WTC11 (cell line): ENCODE measurements at regions not wholly inside any gene's neighbourhood (a gene's known extent, or its start where the extent isn't known, plus 50 kb on each side); places are given as distances from the start of the nearest gene placed in this dataset.
"Not testable (repeated sequence)": the region's sequence is repeated elsewhere in the genome, so short reads cannot be mapped to it uniquely, and the experiment has no call there.

Experiments
- ATAC-seq: fragments of 200-7000 bp; cut with Tn5 transposase; 2 replicates; pipeline ENCODE4 v1.10.0; 2021; ENCODE audit warnings: mild to moderate bottlenecking, moderate library complexity
- CTCF ChIA-PET: fragments of 300-600 bp; sonication (Branson Sonifier 250); formaldehyde crosslinking; loops from one replicate; lab custom pipeline; 2021; ENCODE audit warnings: antibody characterized with exemption; lab: Charles Lee
- POLR2A ChIA-PET: fragments of 350-600 bp; sonication (Branson Sonifier 250); formaldehyde crosslinking; loops from one replicate; lab custom pipeline; 2021; ENCODE audit warnings: antibody characterized with exemption; lab: Charles Lee
- DNase-seq: peaks from one replicate; pipeline ENCODE4 v3.0.0; 2021; ENCODE audit warnings: low spot score
- H3K27ac Mint-ChIP-seq: 2 replicates; pipeline ENCODE4 v1.8.0; 2021; ENCODE audit warnings: mixed read lengths
- H3K27me3 Mint-ChIP-seq: 2 replicates; pipeline ENCODE4 v1.8.0; 2021; ENCODE audit warnings: low read depth, mild to moderate bottlenecking, moderate library complexity, mixed read lengths
- H3K36me3 Mint-ChIP-seq: 2 replicates; pipeline ENCODE4 v1.8.0; 2021; ENCODE audit warnings: mixed read lengths
- H3K4me1 Mint-ChIP-seq: 2 replicates; pipeline ENCODE4 v1.8.0; 2022; ENCODE audit warnings: mixed read lengths
- H3K4me3 Mint-ChIP-seq: 2 replicates; pipeline ENCODE4 v1.8.0; 2021; ENCODE audit warnings: mild to moderate bottlenecking, moderate library complexity, mixed read lengths
- H3K9me3 Mint-ChIP-seq: 2 replicates; pipeline ENCODE4 v1.8.0; 2021; ENCODE audit warnings: mixed read lengths
- KAT7 ChIP-seq: sonication (generic); formaldehyde crosslinking; IDR thresholded peaks from 2 replicates; pipeline ENCODE4 v1.8.1; 2023; ENCODE audit warnings: missing genetic modification reagents, mild to moderate bottlenecking, borderline replicate concordance
- TEAD4 ChIP-seq: sonication (generic); formaldehyde crosslinking; IDR thresholded peaks from 2 replicates; pipeline ENCODE4 v1.8.0; 2022; ENCODE audit warnings: mild to moderate bottlenecking, missing genetic modification reagents
- ZNF671 ChIP-seq: fragments of 250-450 bp; sonication (Bioruptor Pico); IDR thresholded peaks from 2 replicates; pipeline ENCODE4 v1.8.0; 2021; ENCODE audit warnings: mild to moderate bottlenecking
- TF ChIP-seq, protein P1 (sequence below): sonication (generic); formaldehyde crosslinking; IDR thresholded peaks from 2 replicates; pipeline ENCODE4 v1.8.1; 2022; ENCODE audit warnings: missing genetic modification reagents, borderline replicate concordance
- TF ChIP-seq, protein P2 (sequence below): sonication (generic); formaldehyde crosslinking; conservative IDR thresholded peaks from 2 replicates; pipeline ENCODE4 v1.8.1; 2022; ENCODE audit warnings: mild to moderate bottlenecking, missing genetic modification reagents
- TF ChIP-seq, protein P3 (sequence below): fragments of 250-450 bp; sonication (Bioruptor Pico); IDR thresholded peaks from 2 replicates; pipeline ENCODE4 v1.9.0; 2021; ENCODE audit warnings: mild to moderate bottlenecking, borderline replicate concordance
- TF ChIP-seq, protein P4 (sequence below): sonication (generic); formaldehyde crosslinking; IDR thresholded peaks from 2 replicates; pipeline ENCODE4 v1.8.1; 2023; ENCODE audit warnings: mild to moderate bottlenecking, missing genetic modification reagents, borderline replicate concordance
- TF ChIP-seq, protein P5 (sequence below): fragments of 250-450 bp; sonication (Bioruptor Pico); IDR thresholded peaks from 2 replicates; pipeline ENCODE4 v1.8.0; 2021; ENCODE audit warnings: mild to moderate bottlenecking
- TF ChIP-seq, protein P6 (sequence below): sonication (generic); formaldehyde crosslinking; IDR thresholded peaks from 2 replicates; pipeline ENCODE4 v1.8.0; 2023; ENCODE audit warnings: mild to moderate bottlenecking, missing genetic modification reagents
- TF ChIP-seq, protein P7 (sequence below): sonication (generic); formaldehyde crosslinking; IDR thresholded peaks from 2 replicates; pipeline ENCODE4 v1.8.0; 2022; ENCODE audit warnings: mild to moderate bottlenecking, missing genetic modification reagents

DNA sequence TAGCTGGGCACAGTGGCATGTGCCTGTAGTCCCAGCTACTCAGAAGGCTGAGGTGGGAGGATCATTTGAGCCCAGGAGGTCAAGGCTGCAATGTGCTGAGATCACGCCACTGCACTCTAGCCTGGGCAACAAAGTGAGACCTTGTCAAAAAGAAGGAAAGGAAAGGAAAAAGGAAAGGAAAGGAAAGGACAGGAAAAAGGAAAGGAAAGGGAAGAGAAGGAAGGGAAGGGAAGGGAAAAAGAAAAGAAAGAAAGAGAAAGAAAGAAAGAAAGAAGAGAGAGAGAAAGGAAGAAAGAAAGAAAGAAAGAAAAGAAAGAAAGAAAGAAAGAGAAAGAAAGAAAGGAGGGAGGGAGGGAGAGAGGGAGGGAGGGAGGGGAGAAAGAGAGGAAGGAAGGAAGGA lies 155.0 kb downstream of the SOD2 start:
- TF ChIP-seq, protein P1, sequence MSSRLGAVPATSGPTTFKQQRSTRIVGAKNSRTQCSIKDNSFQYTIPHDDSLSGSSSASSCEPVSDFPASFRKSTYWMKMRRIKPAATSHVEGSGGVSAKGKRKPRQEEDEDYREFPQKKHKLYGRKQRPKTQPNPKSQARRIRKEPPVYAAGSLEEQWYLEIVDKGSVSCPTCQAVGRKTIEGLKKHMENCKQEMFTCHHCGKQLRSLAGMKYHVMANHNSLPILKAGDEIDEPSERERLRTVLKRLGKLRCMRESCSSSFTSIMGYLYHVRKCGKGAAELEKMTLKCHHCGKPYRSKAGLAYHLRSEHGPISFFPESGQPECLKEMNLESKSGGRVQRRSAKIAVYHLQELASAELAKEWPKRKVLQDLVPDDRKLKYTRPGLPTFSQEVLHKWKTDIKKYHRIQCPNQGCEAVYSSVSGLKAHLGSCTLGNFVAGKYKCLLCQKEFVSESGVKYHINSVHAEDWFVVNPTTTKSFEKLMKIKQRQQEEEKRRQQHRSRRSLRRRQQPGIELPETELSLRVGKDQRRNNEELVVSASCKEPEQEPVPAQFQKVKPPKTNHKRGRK = 0 out of 2 replicates have a peak, but pooled peaks have one; percentile 56
- H3K36me3 Mint-ChIP-seq, DNase-seq, H3K4me3 Mint-ChIP-seq, ATAC-seq, H3K4me1 Mint-ChIP-seq, H3K9me3 Mint-ChIP-seq, H3K27ac Mint-ChIP-seq, POLR2A ChIA-PET: not testable (repeated sequence)
- peaks cover 12% of the 10 kb centered on the region for H3K27me3 Mint-ChIP-seq
- CTCF ChIA-PET = interaction anchor here (0.9 kb wide), 1 partner anchor 10 kb away, joined by 3 read pairs; no protein-coding TSS in a partner anchor

DNA sequence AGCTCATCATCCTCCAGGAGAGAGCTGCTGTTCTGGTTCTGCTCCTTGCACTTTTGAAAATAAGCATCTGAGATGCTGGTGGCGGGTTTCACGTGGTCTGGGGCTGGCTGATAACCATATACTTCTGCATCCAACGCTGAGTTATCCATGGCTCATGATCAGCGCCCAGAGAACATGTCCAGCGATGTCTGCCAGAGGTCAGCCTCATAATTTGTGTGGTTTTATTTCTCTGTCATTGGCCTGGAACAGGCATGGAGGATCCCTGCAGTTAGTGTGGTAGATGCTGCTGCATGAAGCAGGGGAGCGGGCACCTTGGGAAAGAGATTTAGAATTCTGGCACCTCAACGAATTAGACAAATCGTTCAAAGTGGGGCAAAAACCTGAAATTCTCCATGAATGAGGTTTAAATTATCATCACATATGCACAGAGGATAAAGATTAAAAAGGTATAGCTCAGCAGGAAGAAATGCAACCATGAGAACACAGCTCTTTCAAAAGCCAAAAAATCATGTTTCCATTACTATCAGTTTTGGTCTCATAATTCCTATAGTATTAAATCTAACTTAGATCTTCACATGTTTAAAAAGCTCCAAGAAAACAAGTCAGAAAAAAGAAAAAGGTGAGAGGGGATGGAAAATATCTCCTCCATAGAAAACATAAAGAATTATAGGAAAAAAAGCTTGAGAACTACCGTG lies 157.2 kb downstream of the SOD2 start:
- POLR2A ChIA-PET = no interaction called here
- DNase-seq = no peak
- Mint-ChIP-seq H3K4me1 (peaks cover 10% of the 10 kb centered on the region), H3K4me3 (no peak overlapping the region), H3K36me3 (no peaks in the 10 kb centered on the region), H3K27ac (no peak overlapping the region), H3K9me3 (peaks cover 5% of the 10 kb centered on the region; the same call in 1 of the 2 replicates), H3K27me3 (peaks cover 8% of the 10 kb centered on the region)
- no peak for TF ChIP-seq ZNF671 (CRISPR knock-in tag)
- TF ChIP-seq TEAD4 (CRISPR knock-in tag) = no peak
- TF ChIP-seq, protein P2, sequence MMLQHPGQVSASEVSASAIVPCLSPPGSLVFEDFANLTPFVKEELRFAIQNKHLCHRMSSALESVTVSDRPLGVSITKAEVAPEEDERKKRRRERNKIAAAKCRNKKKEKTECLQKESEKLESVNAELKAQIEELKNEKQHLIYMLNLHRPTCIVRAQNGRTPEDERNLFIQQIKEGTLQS (CRISPR knock-in tag) = no peak
- TF ChIP-seq, protein P3, sequence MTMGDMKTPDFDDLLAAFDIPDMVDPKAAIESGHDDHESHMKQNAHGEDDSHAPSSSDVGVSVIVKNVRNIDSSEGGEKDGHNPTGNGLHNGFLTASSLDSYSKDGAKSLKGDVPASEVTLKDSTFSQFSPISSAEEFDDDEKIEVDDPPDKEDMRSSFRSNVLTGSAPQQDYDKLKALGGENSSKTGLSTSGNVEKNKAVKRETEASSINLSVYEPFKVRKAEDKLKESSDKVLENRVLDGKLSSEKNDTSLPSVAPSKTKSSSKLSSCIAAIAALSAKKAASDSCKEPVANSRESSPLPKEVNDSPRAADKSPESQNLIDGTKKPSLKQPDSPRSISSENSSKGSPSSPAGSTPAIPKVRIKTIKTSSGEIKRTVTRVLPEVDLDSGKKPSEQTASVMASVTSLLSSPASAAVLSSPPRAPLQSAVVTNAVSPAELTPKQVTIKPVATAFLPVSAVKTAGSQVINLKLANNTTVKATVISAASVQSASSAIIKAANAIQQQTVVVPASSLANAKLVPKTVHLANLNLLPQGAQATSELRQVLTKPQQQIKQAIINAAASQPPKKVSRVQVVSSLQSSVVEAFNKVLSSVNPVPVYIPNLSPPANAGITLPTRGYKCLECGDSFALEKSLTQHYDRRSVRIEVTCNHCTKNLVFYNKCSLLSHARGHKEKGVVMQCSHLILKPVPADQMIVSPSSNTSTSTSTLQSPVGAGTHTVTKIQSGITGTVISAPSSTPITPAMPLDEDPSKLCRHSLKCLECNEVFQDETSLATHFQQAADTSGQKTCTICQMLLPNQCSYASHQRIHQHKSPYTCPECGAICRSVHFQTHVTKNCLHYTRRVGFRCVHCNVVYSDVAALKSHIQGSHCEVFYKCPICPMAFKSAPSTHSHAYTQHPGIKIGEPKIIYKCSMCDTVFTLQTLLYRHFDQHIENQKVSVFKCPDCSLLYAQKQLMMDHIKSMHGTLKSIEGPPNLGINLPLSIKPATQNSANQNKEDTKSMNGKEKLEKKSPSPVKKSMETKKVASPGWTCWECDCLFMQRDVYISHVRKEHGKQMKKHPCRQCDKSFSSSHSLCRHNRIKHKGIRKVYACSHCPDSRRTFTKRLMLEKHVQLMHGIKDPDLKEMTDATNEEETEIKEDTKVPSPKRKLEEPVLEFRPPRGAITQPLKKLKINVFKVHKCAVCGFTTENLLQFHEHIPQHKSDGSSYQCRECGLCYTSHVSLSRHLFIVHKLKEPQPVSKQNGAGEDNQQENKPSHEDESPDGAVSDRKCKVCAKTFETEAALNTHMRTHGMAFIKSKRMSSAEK (CRISPR knock-in tag) = no peak
- TF ChIP-seq, protein P4, sequence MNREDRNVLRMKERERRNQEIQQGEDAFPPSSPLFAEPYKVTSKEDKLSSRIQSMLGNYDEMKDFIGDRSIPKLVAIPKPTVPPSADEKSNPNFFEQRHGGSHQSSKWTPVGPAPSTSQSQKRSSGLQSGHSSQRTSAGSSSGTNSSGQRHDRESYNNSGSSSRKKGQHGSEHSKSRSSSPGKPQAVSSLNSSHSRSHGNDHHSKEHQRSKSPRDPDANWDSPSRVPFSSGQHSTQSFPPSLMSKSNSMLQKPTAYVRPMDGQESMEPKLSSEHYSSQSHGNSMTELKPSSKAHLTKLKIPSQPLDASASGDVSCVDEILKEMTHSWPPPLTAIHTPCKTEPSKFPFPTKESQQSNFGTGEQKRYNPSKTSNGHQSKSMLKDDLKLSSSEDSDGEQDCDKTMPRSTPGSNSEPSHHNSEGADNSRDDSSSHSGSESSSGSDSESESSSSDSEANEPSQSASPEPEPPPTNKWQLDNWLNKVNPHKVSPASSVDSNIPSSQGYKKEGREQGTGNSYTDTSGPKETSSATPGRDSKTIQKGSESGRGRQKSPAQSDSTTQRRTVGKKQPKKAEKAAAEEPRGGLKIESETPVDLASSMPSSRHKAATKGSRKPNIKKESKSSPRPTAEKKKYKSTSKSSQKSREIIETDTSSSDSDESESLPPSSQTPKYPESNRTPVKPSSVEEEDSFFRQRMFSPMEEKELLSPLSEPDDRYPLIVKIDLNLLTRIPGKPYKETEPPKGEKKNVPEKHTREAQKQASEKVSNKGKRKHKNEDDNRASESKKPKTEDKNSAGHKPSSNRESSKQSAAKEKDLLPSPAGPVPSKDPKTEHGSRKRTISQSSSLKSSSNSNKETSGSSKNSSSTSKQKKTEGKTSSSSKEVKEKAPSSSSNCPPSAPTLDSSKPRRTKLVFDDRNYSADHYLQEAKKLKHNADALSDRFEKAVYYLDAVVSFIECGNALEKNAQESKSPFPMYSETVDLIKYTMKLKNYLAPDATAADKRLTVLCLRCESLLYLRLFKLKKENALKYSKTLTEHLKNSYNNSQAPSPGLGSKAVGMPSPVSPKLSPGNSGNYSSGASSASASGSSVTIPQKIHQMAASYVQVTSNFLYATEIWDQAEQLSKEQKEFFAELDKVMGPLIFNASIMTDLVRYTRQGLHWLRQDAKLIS = no peak
- TF ChIP-seq, protein P5, sequence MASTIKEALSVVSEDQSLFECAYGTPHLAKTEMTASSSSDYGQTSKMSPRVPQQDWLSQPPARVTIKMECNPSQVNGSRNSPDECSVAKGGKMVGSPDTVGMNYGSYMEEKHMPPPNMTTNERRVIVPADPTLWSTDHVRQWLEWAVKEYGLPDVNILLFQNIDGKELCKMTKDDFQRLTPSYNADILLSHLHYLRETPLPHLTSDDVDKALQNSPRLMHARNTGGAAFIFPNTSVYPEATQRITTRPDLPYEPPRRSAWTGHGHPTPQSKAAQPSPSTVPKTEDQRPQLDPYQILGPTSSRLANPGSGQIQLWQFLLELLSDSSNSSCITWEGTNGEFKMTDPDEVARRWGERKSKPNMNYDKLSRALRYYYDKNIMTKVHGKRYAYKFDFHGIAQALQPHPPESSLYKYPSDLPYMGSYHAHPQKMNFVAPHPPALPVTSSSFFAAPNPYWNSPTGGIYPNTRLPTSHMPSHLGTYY (CRISPR knock-in tag) = no peak
- CTCF ChIA-PET = interaction anchor here (0.7 to 1.1 kb wide), 2 partner anchors 98 to 318 kb away, joined by 3 to 6 read pairs; no protein-coding TSS in a partner anchor
- no peak for ATAC-seq

DNA sequence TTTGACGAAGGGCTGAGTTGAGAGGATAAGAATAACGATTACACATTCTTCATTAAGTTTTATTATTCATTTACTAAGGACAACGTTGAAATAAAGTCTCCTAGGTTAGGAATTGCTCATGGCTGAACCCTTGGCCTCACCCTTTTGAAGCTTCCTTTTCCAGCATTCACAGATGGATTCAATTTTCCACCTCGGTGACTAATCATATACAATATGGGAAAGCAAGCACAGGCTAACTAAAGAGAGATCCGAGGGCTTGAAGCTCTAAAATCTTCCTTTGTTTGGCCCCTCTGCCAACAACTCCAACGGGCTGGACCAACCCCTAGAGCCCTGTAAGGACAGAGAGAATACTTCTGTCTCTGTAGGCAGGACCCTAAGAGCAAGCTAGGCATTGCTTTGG lies 159.5 kb downstream of the SOD2 start:
- Mint-ChIP-seq H3K4me3 (no peak overlapping the region), H3K27ac (no peak overlapping the region), H3K36me3 (no peaks in the 10 kb centered on the region), H3K27me3 (peaks cover 6% of the 10 kb centered on the region), H3K9me3 (no peaks in the 10 kb centered on the region)
- DNase-seq = no peak
- POLR2A ChIA-PET = no interaction called here
- ATAC-seq = no peak
- CTCF ChIA-PET = interaction anchor here (1.4 kb wide), 1 partner anchor 316 kb away, joined by 3 read pairs; no protein-coding TSS in a partner anchor
- TF ChIP-seq, protein P6, sequence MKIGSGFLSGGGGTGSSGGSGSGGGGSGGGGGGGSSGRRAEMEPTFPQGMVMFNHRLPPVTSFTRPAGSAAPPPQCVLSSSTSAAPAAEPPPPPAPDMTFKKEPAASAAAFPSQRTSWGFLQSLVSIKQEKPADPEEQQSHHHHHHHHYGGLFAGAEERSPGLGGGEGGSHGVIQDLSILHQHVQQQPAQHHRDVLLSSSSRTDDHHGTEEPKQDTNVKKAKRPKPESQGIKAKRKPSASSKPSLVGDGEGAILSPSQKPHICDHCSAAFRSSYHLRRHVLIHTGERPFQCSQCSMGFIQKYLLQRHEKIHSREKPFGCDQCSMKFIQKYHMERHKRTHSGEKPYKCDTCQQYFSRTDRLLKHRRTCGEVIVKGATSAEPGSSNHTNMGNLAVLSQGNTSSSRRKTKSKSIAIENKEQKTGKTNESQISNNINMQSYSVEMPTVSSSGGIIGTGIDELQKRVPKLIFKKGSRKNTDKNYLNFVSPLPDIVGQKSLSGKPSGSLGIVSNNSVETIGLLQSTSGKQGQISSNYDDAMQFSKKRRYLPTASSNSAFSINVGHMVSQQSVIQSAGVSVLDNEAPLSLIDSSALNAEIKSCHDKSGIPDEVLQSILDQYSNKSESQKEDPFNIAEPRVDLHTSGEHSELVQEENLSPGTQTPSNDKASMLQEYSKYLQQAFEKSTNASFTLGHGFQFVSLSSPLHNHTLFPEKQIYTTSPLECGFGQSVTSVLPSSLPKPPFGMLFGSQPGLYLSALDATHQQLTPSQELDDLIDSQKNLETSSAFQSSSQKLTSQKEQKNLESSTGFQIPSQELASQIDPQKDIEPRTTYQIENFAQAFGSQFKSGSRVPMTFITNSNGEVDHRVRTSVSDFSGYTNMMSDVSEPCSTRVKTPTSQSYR (CRISPR knock-in tag) = no peak
- no peak for TF ChIP-seq KAT7 (CRISPR knock-in tag)
- TF ChIP-seq, protein P7, sequence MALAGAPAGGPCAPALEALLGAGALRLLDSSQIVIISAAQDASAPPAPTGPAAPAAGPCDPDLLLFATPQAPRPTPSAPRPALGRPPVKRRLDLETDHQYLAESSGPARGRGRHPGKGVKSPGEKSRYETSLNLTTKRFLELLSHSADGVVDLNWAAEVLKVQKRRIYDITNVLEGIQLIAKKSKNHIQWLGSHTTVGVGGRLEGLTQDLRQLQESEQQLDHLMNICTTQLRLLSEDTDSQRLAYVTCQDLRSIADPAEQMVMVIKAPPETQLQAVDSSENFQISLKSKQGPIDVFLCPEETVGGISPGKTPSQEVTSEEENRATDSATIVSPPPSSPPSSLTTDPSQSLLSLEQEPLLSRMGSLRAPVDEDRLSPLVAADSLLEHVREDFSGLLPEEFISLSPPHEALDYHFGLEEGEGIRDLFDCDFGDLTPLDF (CRISPR knock-in tag) = no peak
- TF ChIP-seq, all 79 proteins: peak for 0
- H3K4me1 Mint-ChIP-seq = no peaks in the 10 kb centered on the region
